ENCODE measurements at regions not wholly inside any gene's neighbourhood (a gene's known extent, or its start where the extent isn't known, plus 50 kb on each side); places are given as distances from the start of the nearest gene placed in this dataset.

DNA sequence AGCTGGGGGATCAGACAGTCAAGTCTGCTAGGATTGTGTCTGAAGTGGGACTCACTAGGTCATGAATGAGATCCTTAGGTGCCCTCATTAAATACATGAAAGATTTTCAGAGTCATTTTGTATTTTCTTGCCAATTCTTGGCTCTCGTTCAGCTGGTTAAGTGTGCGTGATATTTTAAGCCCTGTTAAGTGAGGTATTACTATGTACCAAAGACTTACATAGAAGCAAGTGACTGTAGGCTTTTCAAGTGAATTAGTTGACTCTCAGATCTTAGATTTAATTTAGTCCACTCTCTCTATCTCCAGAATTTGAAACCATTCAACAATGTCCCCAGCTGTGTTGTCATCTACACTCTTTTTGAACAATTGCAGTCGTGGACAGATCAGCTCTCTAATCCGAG is 219.4 kb downstream of the FOXL1 start:
- intact Hi-C loops (cut with micrococcal nuclease; ENCODE audit: unreplicated experiment), result no loop called here

DNA sequence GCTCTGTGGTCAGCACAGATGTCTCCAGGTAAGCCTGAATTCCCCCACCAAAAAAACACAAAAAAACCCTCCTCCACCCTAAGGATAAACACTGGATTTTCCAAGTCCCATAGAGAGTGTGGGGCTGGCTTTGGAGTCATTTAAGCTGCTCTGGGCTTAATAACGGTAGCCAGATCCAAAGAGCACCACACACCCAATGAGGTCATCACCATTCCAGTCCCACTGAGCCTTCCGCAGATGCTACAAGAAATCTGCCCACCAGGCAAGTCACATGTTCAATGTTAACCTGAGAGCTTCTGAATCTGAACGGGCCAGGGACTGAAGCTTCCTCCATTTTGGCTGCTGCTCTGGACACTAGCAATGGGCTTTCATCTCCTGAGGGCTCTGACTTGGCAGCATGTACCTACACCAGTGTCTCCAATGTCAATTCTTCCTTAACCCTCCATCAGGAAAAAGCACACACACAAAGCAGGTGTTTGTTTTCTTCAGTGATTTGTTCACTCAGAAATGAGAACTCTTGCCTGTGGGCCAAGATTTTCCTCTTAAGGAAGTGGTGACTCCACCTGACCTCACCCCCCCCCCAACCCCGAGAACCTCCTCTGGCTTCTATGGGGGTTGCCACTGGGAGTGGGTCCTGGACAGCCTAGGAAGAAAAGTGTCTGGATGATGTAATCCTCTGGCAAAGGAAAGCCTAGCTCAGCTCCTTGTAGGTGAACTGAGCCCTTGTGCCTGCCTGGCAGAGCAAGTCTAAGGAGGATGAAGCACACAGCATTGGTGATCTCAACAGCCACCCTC is 220.1 kb downstream of the FOXL1 start:
- TF ChIP-seq, protein P1, sequence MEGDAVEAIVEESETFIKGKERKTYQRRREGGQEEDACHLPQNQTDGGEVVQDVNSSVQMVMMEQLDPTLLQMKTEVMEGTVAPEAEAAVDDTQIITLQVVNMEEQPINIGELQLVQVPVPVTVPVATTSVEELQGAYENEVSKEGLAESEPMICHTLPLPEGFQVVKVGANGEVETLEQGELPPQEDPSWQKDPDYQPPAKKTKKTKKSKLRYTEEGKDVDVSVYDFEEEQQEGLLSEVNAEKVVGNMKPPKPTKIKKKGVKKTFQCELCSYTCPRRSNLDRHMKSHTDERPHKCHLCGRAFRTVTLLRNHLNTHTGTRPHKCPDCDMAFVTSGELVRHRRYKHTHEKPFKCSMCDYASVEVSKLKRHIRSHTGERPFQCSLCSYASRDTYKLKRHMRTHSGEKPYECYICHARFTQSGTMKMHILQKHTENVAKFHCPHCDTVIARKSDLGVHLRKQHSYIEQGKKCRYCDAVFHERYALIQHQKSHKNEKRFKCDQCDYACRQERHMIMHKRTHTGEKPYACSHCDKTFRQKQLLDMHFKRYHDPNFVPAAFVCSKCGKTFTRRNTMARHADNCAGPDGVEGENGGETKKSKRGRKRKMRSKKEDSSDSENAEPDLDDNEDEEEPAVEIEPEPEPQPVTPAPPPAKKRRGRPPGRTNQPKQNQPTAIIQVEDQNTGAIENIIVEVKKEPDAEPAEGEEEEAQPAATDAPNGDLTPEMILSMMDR (conservative IDR thresholded peaks at IDR 0.05; ENCODE audit: low read depth, low read length), result no peak
- no peak for TF ChIP-seq EZH2 (IDR thresholded peaks at IDR 0.05; ENCODE audit: borderline replicate concordance, low read depth, low read length, poor library complexity, severe bottlenecking)
- no peaks in the 10 kb centered on the region for H3K36me3 ChIP-seq (ENCODE audit: insufficient read depth, low read length, poor library complexity, severe bottlenecking)
- no peak for DNase-seq (ENCODE audit: low spot score)
- H3K9me3 ChIP-seq (ENCODE audit: low read depth, low read length, poor library complexity, severe bottlenecking), result no peaks in the 10 kb centered on the region
- ChIA-PET CTCF (no interaction called here), POLR2A (ENCODE audit: low non-redundant PET) (no interaction called here)
- no peak overlapping the region for H3K27ac ChIP-seq (ENCODE audit: low read depth, low read length, poor library complexity, severe bottlenecking)
- no TSS peak for BruUV-seq (replicated peaks)
- H3K27me3 ChIP-seq (replicated peaks; ENCODE audit: insufficient read depth, low read depth, low read length, poor library complexity), result peaks cover 65% of the 10 kb centered on the region
- intact Hi-C loops (cut with micrococcal nuclease; ENCODE audit: unreplicated experiment), result no loop called here
- no peak overlapping the region for H3K4me3 ChIP-seq (ENCODE audit: low read depth, low read length, poor library complexity, severe bottlenecking)
- H3K4me1 ChIP-seq (ENCODE audit: insufficient read depth, low read length, poor library complexity, severe bottlenecking), result no peaks in the 10 kb centered on the region

More for the DNA sequence above, 219.4 kb downstream of the FOXL1 start:
- BruUV-seq (replicated peaks), result no TSS peak
- TF ChIP-seq EZH2 (IDR thresholded peaks at IDR 0.05; ENCODE audit: borderline replicate concordance, low read depth, low read length, poor library complexity, severe bottlenecking), result no peak
- TF ChIP-seq, protein P1 (conservative IDR thresholded peaks at IDR 0.05; ENCODE audit: low read depth, low read length), result no peak
- ChIA-PET CTCF (no interaction called here), POLR2A (ENCODE audit: low non-redundant PET) (no interaction called here)
- Histone ChIP-seq H3K9me3 (ENCODE audit: low read depth, low read length, poor library complexity, severe bottlenecking) (no peaks in the 10 kb centered on the region), H3K27ac (ENCODE audit: low read depth, low read length, poor library complexity, severe bottlenecking) (no peak overlapping the region), H3K27me3 (replicated peaks; ENCODE audit: insufficient read depth, low read depth, low read length, poor library complexity) (peaks cover 65% of the 10 kb centered on the region), H3K4me3 (ENCODE audit: low read depth, low read length, poor library complexity, severe bottlenecking) (no peak overlapping the region), H3K36me3 (ENCODE audit: insufficient read depth, low read length, poor library complexity, severe bottlenecking) (no peaks in the 10 kb centered on the region), H3K4me1 (ENCODE audit: insufficient read depth, low read length, poor library complexity, severe bottlenecking) (no peaks in the 10 kb centered on the region)
- no peak for DNase-seq (ENCODE audit: low spot score)

DNA sequence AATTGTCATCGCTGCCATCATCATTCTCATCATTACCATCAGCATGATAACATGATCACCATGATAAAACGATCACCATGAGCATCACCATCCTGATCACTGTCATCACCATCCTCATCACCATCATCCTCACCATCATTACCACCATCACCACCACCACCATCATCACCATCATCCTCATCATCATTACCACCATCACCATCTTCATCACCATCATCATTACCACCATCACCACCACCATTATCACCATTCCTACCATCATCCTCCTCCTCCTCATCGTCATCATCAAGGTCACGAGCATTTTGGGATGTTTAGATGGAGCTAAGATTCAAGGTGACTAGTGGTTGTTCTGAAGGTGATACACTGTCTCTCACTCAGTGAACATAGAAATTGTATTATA is 221.0 kb downstream of the FOXL1 start:
- no peak overlapping the region for H3K27ac ChIP-seq (ENCODE audit: low read depth, low read length, poor library complexity, severe bottlenecking)
- H3K4me3 ChIP-seq (ENCODE audit: low read depth, low read length, poor library complexity, severe bottlenecking), result no peak overlapping the region
- H3K9me3 ChIP-seq (ENCODE audit: low read depth, low read length, poor library complexity, severe bottlenecking), result no peaks in the 10 kb centered on the region
- POLR2A ChIA-PET (ENCODE audit: low non-redundant PET), result no interaction called here
- peaks cover 68% of the 10 kb centered on the region for H3K27me3 ChIP-seq (replicated peaks; ENCODE audit: insufficient read depth, low read depth, low read length, poor library complexity)
- TF ChIP-seq EZH2 (IDR thresholded peaks at IDR 0.05; ENCODE audit: borderline replicate concordance, low read depth, low read length, poor library complexity, severe bottlenecking), result no peak
- TF ChIP-seq, protein P1 (conservative IDR thresholded peaks at IDR 0.05; ENCODE audit: low read depth, low read length), result no peak
- BruUV-seq (replicated peaks), result no TSS peak
- CTCF ChIA-PET, result no interaction called here
- no peaks in the 10 kb centered on the region for H3K4me1 ChIP-seq (ENCODE audit: insufficient read depth, low read length, poor library complexity, severe bottlenecking)
- DNase-seq (ENCODE audit: low spot score), result no peak
- H3K36me3 ChIP-seq (ENCODE audit: insufficient read depth, low read length, poor library complexity, severe bottlenecking), result no peaks in the 10 kb centered on the region
- intact Hi-C loops (cut with micrococcal nuclease; ENCODE audit: unreplicated experiment), result no loop called here
